Stimulated activated CD4-positive, alpha-beta T cell treated with anti-CD3 and anti-CD28 coated beads, Interleukin-1b, Interleukin-23, amount 100 ng/mL, for 48 hours (primary cell): ENCODE measurements at regions not wholly inside any gene's neighbourhood (a gene's known extent, or its start where the extent isn't known, plus 50 kb on each side); places are given as distances from the start of the nearest gene placed in this dataset.
"Not testable (repeated sequence)": the region's sequence is repeated elsewhere in the genome, so short reads cannot be mapped to it uniquely, and the experiment has no call there.

ENCODE experiments used
- DNase-seq: peaks from one replicate; pipeline ENCODE4 v3.0.0-alpha.2; 2020

DNA sequence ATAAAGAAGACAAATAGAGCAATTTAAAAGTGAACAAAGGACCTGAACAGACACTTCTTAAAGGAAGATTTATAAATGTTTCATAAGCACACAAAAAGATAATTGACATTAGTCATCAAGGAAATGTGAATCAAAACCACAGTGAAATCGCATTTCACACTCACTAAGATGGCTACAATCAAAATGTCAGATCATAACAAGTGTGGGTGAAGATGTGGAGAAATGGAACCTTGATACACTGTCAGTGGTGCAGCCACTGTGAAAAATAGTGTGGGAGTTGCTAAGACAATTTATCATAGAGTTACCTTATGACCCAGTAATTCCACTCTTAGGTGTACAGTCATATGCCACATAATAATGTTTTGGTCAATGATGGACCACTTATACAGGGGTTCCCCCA lies 54.5 kb upstream of the HTR4 start:
- peak; percentile 29 for DNase-seq

DNA sequence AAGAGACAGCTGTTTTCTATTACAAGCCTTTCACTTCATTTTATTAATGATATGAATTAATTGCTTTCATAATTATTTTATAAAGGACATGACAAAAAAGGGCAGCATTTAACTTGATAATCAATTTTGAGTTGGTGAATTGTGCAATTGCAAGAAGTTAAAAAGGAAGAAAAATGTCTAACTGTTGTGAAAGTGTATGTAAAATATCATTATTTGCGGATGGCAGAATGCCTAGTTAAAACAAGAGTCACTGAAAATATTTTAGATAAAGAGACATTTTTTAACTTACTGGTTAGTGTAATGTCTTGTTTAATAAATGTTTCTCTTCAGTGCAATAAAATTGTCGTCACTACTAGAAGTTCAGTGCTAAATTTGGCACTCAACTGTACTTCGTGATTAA lies 57.6 kb upstream of the HTR4 start:
- DNase-seq: no peak

DNA sequence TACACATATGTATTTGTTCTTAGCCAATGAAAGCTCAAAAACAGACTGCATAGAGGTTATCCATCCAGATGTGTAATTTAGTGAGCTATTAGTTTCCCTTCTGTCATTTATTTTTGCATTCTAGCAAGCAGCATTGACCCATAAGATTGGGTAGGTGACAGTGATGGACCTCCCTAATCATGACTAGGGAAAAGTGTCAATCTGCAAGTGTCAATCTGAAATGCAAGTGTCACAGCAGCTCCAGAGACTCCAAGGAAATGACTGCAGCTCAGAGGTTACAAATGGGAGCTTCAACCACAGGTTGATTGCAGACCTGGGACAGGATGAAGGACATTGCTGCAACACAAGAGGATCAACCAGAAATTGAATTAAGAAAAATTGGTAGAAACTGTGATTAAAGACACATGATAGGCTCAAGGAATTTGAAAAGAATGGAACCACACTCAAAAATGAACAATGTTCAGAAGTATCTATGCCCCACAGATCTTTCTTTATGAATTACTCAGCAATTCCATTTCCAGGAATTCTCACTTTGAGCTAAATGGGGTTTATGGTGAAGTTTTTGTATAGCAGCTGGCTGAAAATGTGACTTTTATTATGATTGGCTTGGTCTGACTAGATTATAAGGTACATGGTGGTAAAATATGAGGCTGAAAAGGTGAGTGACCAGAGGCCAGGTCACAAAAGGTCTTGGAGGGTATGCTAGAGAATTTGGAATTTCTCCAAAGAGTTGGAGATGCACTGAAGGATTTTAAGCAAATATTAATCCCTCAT lies 59.6 kb upstream of the HTR4 start:
- no peak for DNase-seq

DNA sequence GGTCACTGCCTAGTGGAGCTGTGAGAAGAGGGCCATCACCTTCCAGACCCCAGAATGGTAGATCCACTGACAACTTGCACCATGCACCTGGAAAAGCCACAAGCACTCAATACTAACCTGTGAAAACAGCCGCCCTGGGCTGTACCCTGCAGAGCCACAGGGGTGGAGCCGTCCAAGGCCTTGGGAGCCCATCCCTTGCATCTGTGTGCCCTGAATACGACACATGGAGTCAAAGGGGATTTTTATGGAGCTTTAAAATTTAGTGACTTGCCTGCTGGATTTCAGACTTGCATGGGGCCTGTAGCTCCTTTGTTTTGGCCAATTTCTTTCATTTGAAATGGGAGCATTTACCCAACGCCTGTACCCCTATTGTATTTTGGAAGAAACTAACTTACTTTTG lies 62.4 kb upstream of the HTR4 start:
- no peak for DNase-seq

DNA sequence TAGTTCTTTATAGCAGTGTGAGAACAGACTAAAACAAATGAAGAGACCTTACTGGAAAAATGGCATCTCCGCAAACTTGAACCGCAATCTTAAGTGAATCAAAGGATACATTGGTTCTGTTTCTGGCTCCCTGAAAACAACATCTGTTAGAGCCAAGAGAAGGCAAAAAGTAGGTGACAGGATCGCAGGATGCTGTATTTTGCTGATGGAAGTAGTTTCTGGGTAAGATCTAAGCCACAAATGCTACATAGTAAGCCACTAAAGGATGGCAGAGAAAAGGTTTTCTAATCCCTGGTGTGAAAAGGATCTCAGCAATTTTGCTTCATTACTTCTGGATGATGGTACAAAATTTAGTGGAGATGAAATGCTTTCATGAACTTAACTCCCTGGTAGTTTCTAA lies 63.3 kb upstream of the HTR4 start:
- no peak for DNase-seq

DNA sequence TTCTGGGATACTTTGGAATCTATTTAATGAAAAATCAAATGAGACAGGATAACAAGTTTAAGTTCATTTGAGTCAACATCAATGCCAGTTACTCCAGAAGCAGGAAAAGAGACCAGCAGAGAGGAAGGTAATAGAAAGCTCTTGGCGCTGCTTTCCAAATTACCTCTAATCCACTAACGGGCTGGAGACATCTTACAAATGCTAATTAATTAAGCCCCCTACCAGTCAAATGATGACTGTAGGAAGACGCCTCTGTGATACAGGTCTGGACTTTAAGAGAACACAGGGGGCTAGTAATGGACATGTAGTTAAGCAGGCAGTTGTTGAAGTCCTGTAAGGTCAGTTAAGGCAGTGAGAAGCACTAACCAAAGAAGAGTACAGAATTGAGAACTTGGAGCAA lies 65.3 kb upstream of the HTR4 start:
- no peak for DNase-seq

DNA sequence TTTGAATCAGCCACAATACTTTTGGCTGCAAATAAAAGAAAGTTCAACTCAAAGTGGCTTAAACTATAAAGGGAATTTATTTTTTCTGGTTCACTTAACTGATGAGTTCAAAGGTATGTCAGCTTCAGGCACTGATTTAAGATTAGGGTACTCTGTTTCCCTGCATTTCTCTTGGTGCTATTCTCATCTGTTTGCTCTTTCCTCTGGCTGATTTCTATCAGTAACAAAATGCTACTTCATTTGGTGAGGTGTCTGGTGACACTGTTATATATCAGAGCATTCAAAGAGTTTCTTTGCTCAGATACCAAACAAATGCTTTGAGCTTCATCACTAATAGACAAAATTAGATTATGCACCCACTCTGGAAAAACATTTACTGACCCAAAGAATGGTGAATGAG lies 65.9 kb upstream of the HTR4 start:
- DNase-seq: no peak

DNA sequence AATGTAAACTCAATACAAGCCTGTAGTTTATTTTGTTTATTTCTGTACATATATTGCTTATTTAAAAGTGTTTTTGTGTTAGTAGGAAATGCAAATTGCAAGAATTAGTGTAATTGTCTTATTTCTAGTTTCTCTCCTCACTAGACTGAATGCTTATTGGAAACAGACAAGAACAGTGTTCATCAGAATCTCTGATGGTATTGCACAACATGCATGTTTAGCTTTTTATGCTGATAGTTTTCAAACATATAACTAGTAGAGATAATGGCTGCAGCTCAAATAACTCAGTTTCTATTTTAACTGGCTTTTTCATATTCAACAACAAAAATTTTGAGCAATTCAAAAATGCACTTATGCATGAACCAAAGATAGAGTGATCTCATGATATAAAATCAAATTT lies 68.8 kb upstream of the HTR4 start:
- DNase-seq: no peak

DNA sequence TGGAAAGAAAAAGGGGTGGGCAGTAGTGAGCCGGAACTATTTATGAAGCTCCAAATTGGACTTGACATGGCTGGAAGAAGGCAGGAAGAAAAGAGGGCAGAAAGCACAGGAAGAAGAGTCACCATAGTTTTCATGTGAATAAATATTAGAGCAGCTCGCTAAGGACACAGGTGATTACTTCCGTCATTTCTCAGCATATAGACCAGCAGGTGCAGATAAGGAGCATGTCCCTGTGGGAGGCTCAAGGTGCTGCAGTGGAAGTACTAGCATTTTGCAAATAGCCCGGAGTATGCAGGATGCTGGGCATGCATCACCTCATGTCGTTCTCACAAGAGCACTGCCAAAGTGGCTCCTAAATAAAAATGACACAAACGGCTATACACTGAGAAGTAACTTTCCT lies 71.3 kb upstream of the HTR4 start:
- DNase-seq: no peak

DNA sequence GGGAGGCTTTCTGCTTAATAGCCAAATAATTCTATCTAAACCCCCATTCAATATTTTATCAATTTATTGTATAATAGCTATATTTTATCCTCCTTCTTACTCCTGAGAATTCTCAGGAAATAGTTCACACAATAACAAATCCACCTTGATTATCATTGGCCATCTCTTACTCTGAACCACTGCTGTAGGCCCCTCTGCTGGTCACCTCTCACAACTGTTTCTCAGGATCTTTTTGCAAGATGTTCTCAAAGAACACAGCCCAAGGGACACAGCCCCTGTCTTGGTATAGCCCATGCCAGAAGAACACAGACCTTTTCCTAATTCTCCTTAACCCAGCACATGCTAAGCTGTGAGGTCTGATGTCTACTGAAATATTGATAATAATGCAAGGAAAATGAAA lies 74.9 kb upstream of the HTR4 start:
- DNase-seq: no peak

DNA sequence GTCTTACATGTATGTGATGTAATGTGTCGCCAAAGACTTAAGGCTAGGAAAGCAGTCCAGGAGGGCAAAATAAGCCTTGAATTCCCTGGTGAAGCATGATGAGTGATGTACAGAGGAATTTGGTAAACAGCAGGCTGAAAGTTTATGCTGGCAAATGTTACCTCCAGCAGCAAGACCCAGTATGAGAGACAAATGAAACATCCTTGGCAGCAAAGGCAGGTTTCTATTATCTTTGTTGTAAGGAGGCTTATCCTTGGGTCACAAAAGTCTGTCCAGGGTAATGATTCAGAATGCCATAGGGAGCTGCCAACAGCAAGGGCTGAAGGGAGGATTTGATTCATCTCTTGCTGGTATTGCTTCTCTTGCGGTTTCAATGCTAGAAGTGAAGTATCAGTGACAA lies 75.9 kb upstream of the HTR4 start:
- no peak for DNase-seq

DNA sequence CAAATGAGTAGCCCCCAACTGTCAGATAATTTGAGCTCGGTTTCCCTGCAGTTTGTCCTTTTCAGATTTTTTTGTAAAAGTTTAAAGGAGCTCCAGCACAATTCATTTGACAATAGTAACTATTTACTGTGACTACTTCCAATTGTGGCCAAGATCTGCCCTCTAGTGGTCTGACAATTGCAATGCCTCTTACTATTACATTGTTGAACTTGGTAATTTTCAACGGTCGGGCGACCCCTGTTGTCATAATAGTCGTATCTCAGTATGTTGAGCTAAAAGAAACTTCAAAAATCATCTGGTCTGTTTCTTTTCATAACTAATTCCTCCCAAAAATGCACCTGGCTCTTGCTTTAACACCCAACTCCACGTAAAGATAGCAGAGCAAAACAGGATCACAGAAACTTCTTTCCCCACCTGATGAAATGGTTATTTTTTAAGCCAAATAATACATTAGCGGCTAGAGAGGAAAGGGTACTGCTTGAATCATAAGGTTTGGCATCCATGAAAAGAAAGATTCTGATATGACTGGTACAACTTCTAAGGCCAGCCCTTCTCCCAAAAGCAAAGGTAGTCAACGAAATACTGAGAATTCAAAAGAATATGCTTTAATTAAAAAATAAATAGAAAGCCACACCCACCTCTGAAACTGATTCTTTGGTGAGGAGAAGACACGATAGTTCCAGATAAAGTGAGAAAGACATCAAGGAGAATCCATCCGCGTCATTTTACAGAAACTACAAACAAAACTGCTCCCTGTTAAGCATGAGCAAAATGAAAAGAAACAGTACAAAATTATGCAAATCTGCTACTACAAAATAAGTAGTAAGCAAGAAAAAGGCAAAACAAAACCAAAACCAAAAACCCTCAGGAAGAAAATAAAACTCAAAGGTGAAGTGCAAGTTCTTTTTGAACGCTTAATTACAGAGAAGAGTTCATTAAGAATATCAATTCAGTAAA lies 76.9 kb upstream of the HTR4 start:
- DNase-seq: peak; percentile 67

DNA sequence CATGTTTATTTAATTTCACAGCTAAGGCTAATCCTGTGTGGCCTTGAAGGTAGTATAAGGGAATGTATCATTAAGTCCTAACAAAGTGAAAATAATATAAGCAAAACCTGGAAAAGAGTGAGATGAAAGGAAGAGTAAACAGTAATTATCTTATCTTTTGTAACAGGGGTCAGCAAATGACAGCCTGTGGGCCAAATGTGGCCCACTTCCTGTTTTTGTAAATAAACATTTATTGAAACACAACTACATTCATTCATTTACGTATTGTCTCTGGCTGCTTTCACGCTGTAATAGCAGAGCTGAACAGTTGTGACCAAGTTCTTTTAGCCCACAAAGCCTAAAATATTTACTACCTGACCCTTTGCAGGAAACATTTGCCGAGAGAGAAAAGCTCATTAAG lies 78.4 kb upstream of the HTR4 start:
- no peak for DNase-seq

DNA sequence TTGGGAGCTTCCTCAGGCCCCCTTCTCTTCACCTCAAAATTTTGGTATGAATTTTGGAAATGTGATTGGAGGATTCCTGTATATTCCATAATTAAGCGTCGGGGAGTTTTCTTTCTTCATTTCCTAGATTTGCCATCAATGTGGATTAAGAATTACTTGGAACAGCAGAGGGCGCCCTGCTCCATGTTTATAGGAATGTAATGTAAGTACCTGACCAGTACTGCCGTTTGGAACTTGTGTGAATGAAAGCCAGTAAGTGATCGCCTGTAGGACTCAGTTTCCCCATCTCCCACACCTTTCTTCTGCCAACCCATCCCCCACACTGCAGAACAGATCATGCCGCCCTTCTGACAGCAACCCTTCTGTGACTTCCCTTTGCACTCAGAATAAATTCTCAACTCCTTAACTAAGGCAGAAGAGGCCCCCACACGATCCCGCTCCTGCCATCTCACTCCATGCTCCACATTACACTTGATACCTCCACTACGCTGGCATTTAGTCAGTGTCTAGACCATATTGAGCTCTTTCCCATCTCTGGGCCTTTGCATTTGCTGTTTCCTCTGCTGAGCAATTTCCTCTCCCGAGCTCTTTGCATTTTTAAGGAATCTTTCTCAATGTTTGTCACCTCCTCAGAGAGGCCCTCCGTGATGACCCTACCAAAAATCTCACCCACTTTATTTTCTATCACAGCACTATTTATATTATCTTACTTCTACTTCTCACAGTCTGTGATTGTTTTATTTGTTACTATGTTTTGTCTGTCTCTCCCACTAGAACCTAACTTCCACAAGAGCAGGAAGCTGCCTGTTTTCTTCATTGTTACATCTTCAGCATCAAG lies 79.5 kb upstream of the HTR4 start:
- peak; percentile 59 for DNase-seq

DNA sequence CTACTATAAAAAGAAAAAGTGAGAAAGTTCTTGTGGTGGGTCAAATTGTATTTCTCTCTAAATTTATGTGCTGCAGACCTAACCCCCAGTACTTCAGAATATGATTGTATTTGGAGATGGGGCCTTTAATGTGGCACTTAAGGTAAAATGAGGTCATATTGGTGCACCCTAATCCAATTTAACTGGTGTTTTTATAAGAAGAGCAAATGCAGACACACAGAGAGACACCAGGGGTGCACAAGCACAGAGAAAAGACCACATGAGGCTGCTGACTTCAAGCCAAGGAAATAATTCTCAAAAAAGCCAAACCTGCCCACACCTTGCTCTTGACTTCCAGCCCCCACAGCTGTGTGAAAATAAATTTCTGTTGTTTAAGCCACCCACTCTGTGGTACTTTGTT lies 80.2 kb upstream of the HTR4 start:
- DNase-seq: no peak

DNA sequence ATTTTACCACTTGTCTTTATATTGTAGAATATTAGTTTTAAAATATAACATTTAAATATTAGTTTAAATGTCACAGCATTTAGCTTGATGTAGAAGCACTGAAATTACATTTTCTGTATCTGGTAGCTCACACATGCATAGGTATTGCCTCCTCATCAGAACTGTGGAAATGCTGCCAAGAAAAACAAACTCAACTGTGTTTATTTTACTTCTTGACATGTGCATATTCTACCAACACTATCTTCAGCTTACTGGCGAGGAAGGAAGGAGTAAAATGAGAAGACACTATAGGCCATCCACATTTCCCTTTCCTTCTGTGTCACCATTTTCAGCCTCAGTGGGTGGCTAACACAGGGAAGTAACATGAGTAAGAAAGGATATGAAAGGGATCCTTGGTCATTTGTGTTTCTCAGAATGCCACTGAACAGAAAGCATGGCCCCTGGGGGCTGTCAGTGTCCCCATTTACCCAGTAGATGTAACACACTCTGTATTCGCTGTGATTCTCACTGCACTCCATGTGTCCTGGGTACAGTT lies 81.0 kb upstream of the HTR4 start:
- no peak for DNase-seq

DNA sequence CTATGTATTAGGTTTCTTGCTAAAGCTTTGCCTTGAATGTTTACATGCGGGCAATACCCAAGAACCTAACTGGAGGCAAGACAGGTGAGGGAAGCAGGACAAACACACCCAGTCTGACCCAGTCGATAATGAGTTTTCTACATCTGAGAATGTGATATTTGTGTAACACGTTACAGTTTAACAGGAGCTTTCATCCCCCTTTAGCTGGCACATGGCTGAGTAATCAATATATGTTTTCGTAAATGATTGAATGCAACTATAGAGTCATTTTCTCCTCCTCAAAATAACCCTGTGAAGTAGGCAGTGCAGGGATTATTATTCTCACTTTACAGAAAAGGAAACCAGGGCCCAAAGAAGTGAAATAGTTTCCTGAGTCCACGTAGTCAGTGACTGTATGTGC lies 84.7 kb upstream of the HTR4 start:
- no peak for DNase-seq

DNA sequence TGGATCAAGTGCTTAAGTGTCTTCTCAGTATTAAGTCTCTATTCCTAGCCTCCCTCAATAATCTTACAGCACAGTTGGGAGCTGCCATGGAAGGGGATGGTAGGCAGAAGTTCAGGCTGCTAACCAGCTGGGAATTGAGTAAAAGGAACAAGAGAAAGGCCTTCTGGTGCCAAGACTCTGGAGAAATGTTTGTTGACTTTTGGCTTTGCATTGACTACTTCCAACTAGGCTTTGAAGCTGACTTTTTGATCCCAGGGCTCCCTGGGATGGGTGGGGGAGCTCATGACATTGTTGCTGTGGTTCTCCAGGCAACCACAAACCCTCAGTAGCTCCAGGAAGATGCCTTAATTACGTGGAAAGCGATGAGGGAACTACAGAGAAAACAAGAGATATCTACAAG lies 85.2 kb upstream of the HTR4 start:
- DNase-seq: no peak

DNA sequence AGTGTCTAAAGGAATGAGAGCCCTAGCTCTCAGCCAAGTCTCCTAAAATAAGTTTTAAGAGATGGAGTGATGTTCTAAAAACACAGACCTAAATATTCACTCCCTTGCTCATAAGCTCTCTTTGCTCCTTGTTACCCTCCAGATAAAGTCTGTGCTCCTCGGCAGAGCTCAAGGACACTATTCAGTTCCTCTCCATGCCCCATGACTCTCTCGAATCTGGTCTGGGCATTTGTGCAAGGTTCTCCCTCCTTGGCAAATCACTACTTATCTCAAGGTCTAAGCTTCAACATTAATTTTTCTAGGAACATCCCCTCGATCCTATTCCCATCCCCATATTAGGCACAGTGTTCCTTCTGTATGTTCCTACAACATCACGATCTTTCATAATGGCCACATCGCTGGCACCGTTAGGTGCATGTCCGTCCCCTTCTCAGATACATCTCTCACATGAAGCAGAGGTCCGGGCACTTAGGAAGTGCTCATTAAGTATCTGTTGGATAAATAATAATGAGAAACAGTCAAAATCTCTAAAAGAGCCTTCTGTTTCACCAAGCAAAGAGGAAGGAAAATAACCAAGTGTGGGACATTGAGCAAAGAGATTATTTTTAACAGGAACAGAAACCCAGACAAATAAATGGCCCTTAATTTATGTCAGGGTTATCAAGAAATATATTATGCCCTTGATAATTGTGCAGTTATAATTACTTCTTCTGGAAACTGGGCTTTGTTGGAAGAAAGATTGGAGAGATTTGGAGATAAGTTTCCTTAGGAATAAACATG lies 85.9 kb upstream of the HTR4 start:
- no peak for DNase-seq

DNA sequence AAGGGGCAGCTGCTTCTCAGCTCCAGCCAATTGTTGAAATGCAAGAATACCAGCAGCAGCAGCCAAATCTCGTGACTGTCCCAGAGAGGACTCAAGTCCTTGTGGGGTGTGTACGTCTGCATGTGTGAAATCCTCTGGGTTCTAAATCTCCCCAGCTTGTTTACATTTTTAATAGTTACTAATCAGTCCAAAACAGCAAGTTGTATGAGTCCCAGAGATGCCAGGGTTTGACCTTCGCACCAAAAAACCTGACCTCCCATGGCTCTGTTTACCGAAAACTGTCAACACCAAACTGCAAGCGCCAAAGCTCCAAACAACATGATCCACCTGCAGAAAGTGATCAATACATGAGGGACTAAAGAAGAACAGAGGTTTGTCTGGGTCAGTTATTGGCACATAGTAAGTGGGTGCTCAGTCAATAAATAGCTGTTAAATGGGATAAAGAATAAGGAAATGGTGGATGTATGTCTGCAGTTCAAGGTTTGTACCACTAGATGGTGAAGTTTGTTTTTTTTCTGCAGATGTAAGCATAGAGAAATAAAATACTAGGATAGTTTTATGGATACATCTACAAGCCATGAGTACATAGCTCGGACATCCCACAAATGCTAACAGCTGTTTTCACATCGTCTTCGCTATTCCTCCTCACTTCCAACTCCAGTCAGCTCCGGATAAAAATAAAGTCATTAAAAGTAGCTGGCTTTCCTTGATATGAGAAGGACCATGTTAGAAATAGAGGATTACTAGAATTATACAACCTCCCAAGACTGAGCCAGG lies 85.3 kb upstream of the ADRB2 start:
- DNase-seq: no peak

DNA sequence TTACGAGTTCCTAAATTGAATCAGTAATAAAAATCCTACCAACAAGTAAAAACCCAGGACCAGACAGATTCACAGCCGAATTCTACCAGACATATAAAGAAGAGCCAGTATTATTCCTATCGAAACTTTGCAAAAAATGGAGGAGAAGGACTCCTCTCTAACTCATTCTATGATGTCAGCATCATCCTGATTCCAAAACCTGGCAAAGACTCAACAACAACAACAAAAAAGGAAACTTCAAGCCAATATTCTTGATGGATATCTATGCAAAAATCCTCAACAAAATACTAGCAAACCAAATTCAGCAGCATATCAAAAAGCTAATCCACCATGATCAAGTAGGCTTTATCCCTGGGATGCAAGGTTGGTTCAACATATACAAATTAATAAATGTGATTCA lies 84.6 kb upstream of the ADRB2 start:
- DNase-seq: not testable (repeated sequence)
